KMS-11 (cell line): ENCODE measurements at regions not wholly inside any gene's neighbourhood (a gene's known extent, or its start where the extent isn't known, plus 50 kb on each side); places are given as distances from the start of the nearest gene placed in this dataset.

ENCODE experiments used
- H2AFZ ChIP-seq: fragments of 200-600 bp; sonication (generic); 2 replicates; pipeline ENCODE4 v1.6.1; 2016; ENCODE audit warnings: antibody characterized with exemption, mixed run types, low read depth
- H3K27ac ChIP-seq: fragments of 200-600 bp; sonication (generic); 2 replicates; pipeline ENCODE4 v1.6.1; 2016; ENCODE audit warnings: mild to moderate bottlenecking, mixed run types
- H3K27me3 ChIP-seq: fragments of 200-600 bp; sonication (generic); 2 replicates; pipeline ENCODE4 v1.6.1; 2017; ENCODE audit warnings: mild to moderate bottlenecking, low read depth, mixed run types, moderate library complexity; ENCODE audit not compliant: insufficient read depth
- H3K36me3 ChIP-seq: fragments of 200-600 bp; sonication (generic); 2 replicates; pipeline ENCODE4 v1.6.1; 2017; ENCODE audit warnings: mild to moderate bottlenecking, mixed run types; ENCODE audit not compliant: insufficient read depth
- H3K4me1 ChIP-seq: fragments of 200-600 bp; sonication (generic); 2 replicates; pipeline ENCODE4 v1.6.1; 2016; ENCODE audit warnings: mild to moderate bottlenecking, low read depth, mixed run types; ENCODE audit not compliant: poor library complexity, severe bottlenecking
- H3K4me2 ChIP-seq: fragments of 200-600 bp; sonication (generic); 2 replicates; pipeline ENCODE4 v1.7.0; 2016; ENCODE audit warnings: mild to moderate bottlenecking, mixed run types
- H3K4me3 ChIP-seq: fragments of 200-600 bp; sonication (generic); IDR thresholded peaks from 2 replicates; pipeline ENCODE4 v1.6.1; 2017; ENCODE audit warnings: low read depth, low read length, mixed read lengths; ENCODE audit not compliant: insufficient read depth
- H3K79me2 ChIP-seq: fragments of 200-600 bp; sonication (generic); 2 replicates; pipeline ENCODE4 v1.6.1; 2016; ENCODE audit warnings: low read depth, mixed run types; ENCODE audit not compliant: insufficient read depth
- H3K9ac ChIP-seq: fragments of 200-600 bp; sonication (generic); 2 replicates; pipeline ENCODE4 v1.6.1; 2016; ENCODE audit warnings: mild to moderate bottlenecking, mixed run types
- H4K20me1 ChIP-seq: fragments of 200-600 bp; sonication (generic); 2 replicates; pipeline ENCODE4 v1.6.1; 2016; ENCODE audit warnings: mild to moderate bottlenecking, mixed run types; ENCODE audit not compliant: insufficient read depth
- TF ChIP-seq, protein P1 (sequence below): fragments of 200-600 bp; sonication (generic); conservative IDR thresholded peaks from 2 replicates; pipeline ENCODE4 v1.6.1; 2017; ENCODE audit warnings: low read depth, mild to moderate bottlenecking, antibody characterized with exemption, low read length, moderate library complexity, mixed read lengths

DNA sequence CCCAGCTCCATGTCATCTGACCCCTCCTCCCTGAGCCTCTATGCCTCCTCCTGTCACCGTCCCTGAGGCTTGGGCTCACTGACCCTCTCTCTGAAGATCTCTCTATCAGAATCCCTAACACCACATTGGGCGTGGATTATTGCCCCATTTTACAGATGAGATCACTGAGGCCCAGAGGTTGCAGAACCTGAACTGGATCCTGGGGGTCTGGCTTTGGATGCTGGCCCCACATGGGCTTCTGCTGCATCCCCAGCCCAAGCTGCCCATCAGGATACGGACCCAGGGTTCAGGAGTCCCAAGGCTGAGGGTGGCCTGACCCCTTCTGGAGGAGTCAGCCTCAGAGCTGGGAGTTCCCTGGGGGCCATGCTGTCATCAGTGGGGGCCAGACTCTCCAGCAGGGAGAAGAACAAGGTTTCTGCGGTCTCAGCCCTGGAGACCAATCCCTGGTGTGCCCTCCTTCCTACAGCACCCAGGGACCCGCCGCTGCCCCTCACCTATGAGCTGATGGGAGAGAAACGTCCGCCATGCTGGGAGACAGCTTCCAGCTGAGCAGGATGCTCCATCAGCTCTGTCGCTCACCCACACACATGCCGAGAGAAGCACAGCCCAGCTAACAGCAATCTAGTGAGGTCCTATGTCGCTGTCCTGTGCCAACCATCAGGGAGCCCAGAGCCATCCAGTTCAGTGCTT, 273.1 kb downstream of the UACA start:
- Histone ChIP-seq H4K20me1 (no peaks in the 10 kb centered on the region), H3K9ac (no peak overlapping the region), H3K27me3 (no peaks in the 10 kb centered on the region), H3K4me2 (peak overlapping the region; percentile 96; the same call in 1 of the 2 replicates), H3K79me2 (no peaks in the 10 kb centered on the region), H3K4me1 (peaks cover 94% of the 10 kb centered on the region), H3K27ac (peak overlapping the region; percentile 98; the same call in 1 of the 2 replicates), H3K4me3 (no peak overlapping the region), H3K36me3 (no peaks in the 10 kb centered on the region), H2AFZ (no peak overlapping the region)
- TF ChIP-seq, protein P1, sequence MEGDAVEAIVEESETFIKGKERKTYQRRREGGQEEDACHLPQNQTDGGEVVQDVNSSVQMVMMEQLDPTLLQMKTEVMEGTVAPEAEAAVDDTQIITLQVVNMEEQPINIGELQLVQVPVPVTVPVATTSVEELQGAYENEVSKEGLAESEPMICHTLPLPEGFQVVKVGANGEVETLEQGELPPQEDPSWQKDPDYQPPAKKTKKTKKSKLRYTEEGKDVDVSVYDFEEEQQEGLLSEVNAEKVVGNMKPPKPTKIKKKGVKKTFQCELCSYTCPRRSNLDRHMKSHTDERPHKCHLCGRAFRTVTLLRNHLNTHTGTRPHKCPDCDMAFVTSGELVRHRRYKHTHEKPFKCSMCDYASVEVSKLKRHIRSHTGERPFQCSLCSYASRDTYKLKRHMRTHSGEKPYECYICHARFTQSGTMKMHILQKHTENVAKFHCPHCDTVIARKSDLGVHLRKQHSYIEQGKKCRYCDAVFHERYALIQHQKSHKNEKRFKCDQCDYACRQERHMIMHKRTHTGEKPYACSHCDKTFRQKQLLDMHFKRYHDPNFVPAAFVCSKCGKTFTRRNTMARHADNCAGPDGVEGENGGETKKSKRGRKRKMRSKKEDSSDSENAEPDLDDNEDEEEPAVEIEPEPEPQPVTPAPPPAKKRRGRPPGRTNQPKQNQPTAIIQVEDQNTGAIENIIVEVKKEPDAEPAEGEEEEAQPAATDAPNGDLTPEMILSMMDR, result no peak

DNA sequence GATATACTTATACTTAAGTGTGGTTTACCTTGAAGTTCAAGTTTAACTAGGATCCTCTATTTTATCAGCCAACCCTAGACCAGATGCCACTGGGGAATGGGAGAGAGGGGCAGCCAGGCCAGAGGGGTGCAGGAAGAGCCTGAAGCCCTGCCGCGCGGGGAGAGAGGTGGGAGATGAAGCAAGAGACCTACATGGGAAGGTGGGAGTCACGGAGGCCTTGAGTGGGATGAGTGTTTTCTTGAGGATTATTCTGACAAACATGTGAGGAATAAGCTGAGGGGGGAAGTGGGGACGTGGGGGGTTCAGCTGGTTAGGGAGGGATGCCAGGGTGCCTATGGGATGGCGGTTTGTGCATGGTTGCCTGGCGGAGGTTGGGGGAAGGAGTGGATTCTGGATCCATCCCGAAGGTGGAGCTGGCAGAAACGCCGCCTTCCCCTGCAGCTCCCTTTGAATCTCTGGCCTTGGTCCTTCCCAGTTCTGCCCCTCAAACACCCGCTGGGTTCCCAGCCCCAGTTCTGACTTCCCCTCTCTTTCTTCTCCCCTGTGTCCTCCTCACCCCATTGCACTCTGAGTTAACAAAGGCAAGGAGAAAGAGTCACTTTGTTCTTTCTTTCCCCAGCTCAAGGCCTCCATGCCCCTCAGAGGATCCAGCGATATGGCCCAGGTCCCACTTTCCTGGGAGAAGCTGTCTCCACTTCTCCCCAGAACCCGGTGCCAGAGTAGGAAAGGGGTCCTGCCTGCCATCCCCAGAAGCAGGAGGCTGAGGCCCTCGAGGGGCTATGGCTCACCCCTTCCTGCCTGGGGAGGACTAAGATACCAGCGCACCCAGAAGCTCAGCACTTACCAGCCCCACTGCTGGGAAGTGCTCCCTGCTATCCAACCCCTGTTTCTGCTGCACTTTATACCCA, 274.2 kb downstream of the UACA start:
- Histone ChIP-seq H3K79me2 (no peaks in the 10 kb centered on the region), H4K20me1 (no peaks in the 10 kb centered on the region), H3K4me2 (no peak overlapping the region), H3K9ac (no peak overlapping the region), H3K27me3 (no peaks in the 10 kb centered on the region), H3K4me1 (peaks cover 91% of the 10 kb centered on the region), H3K27ac (no peak overlapping the region), H2AFZ (no peak overlapping the region), H3K36me3 (no peaks in the 10 kb centered on the region), H3K4me3 (no peak overlapping the region)
- TF ChIP-seq, protein P1, result no peak

DNA sequence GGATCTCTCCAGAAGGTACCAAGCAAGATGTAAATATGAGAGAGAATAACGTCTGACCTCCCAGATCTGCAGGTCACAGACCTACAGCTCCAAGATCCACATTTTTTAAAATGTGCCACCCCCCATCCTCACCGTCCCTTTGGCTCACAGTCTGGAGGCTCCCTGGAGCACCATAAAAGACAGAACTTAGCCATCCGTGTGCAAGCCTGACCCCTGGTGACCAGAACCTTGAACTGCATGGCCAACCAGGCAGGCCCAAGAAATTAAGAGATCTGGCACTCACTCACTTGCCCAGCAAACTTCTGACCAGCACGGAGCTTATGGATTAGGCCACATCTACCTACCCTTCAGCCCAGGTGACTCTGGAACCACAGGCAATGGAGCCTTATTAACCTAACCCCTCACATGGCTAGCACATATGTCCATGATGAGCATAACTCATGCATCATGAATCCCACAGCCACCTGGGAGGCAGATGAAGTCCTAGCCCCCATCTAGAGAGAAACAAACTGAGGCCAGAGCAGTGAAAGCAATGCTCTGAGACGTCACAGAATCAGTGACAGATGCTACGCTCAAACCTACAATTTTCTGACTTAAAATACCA, 275.3 kb downstream of the UACA start:
- Histone ChIP-seq H3K36me3 (no peaks in the 10 kb centered on the region), H3K9ac (no peak overlapping the region), H3K4me3 (no peak overlapping the region), H3K27ac (peak overlapping the region; percentile 63), H3K79me2 (no peaks in the 10 kb centered on the region), H4K20me1 (no peaks in the 10 kb centered on the region), H3K4me2 (peak overlapping the region; percentile 49), H3K27me3 (no peaks in the 10 kb centered on the region), H3K4me1 (peaks cover 88% of the 10 kb centered on the region), H2AFZ (no peak overlapping the region)
- TF ChIP-seq, protein P1, result peak; percentile 98

DNA sequence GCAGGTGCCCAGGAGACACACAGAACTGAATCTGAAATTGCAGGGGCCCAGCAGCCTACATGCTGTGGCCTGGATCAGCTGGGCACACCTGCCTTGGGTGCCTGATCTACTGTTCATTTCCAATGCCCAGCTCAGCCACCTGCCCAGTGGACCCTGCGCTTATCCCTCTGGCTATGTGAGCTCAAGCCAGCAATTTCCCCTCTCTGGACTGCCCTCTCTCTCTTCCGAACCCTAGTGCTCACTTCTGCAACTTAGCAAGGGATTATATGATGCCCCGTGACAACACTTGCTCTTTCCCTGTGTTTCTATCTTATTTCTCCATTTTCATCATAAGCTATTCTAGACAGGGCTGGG, 276.0 kb downstream of the UACA start:
- H3K79me2 ChIP-seq, result no peaks in the 10 kb centered on the region
- H3K4me3 ChIP-seq, result no peak overlapping the region
- no peaks in the 10 kb centered on the region for H3K27me3 ChIP-seq
- peak overlapping the region; percentile 63 for H3K27ac ChIP-seq
- TF ChIP-seq, protein P1, result no peak
- peak overlapping the region; percentile 33; the same call in 1 of the 2 replicates for H3K9ac ChIP-seq
- H2AFZ ChIP-seq, result peak overlapping the region; percentile 44
- H4K20me1 ChIP-seq, result no peaks in the 10 kb centered on the region
- peak overlapping the region; percentile 49 for H3K4me2 ChIP-seq
- no peaks in the 10 kb centered on the region for H3K36me3 ChIP-seq
- H3K4me1 ChIP-seq, result peaks cover 93% of the 10 kb centered on the region
